Keratinocyte (primary cell): ENCODE measurements at regions not wholly inside any gene's neighbourhood (a gene's known extent, or its start where the extent isn't known, plus 50 kb on each side); places are given as distances from the start of the nearest gene placed in this dataset.

Experiments used
- DNase-seq: peaks from one replicate; pipeline ENCODE4 v3.0.0-alpha.2; 2011; ENCODE audit warnings: low read depth, missing footprints, low spot score
- FAIRE-seq: peaks from 2 replicates; lab custom pipeline; 2011; peaks lifted over from hg19 to GRCh38; lab: Jason Lieb, UNC
- H2AFZ ChIP-seq: 2 replicates; pipeline ENCODE4 v1.6.0; 2012; ENCODE audit warnings: low read length, control low read depth, inconsistent platforms; ENCODE audit not compliant: control insufficient read depth
- H3K27ac ChIP-seq: 2 replicates; pipeline ENCODE4 v1.5.1; 2011; ENCODE audit warnings: low read length; ENCODE audit not compliant: control insufficient read depth, insufficient read depth
- H3K27me3 ChIP-seq: 3 replicates; pipeline ENCODE4 v1.6.0; 2011; ENCODE audit warnings: low read length; ENCODE audit not compliant: control insufficient read depth, insufficient read depth; ENCODE audit errors: extremely low read depth
- H3K36me3 ChIP-seq, 2 experiments: 2 replicates in 1 of 2; 3 replicates in 1 of 2; pipeline ENCODE4 v1.5.1; 2011; ENCODE audit warnings: low read length in 2 of 2, mild to moderate bottlenecking in 1 of 2; ENCODE audit not compliant: control insufficient read depth in 2 of 2, insufficient read depth in 2 of 2; ENCODE audit errors: extremely low read depth in 1 of 2
- H3K4me1 ChIP-seq: 3 replicates; pipeline ENCODE4 v1.5.1; 2011; ENCODE audit warnings: low read length; ENCODE audit not compliant: control insufficient read depth, insufficient read depth; ENCODE audit errors: extremely low read depth
- H3K4me2 ChIP-seq: 3 replicates; pipeline ENCODE4 v1.6.0; 2011; ENCODE audit warnings: low read depth, low read length; ENCODE audit not compliant: control insufficient read depth, insufficient read depth; ENCODE audit errors: extremely low read depth
- H3K4me3 ChIP-seq, 3 experiments: fragments of 200-600 bp in 1 of 3; sonication (generic) in 1 of 3; 2 replicates in 2 of 3; 3 replicates in 1 of 3; pipeline ENCODE4 v1.5.1; 2011 to 2016; ENCODE audit warnings: low read length in 3 of 3, mild to moderate bottlenecking in 3 of 3, control low read depth in 2 of 3, inconsistent platforms in 1 of 3, low read depth in 1 of 3, mixed read lengths in 1 of 3, mixed run types in 1 of 3, moderate library complexity in 1 of 3; ENCODE audit not compliant: control insufficient read depth in 2 of 3, insufficient read depth in 2 of 3; ENCODE audit errors: extremely low read depth in 1 of 3
- H3K79me2 ChIP-seq: 2 replicates; pipeline ENCODE4 v1.6.0; 2012; ENCODE audit warnings: low read length; ENCODE audit not compliant: control insufficient read depth, insufficient read depth
- H3K9ac ChIP-seq: 3 replicates; pipeline ENCODE4 v1.6.0; 2011; ENCODE audit warnings: low read length; ENCODE audit not compliant: control insufficient read depth, insufficient read depth; ENCODE audit errors: extremely low read depth
- H3K9me1 ChIP-seq: 3 replicates; pipeline ENCODE4 v1.6.0; 2011; ENCODE audit warnings: low read length; ENCODE audit not compliant: control insufficient read depth, insufficient read depth; ENCODE audit errors: extremely low read depth
- H3K9me3 ChIP-seq: 2 replicates; pipeline ENCODE4 v1.5.1; 2012; ENCODE audit warnings: low read depth, low read length; ENCODE audit not compliant: control insufficient read depth
- H4K20me1 ChIP-seq: 3 replicates; pipeline ENCODE4 v1.6.0; 2011; ENCODE audit warnings: low read length; ENCODE audit not compliant: control insufficient read depth, insufficient read depth; ENCODE audit errors: extremely low read depth
- CTCF ChIP-seq, 3 experiments: IDR thresholded peaks in 1 of 3; conservative IDR thresholded peaks in 1 of 3; optimal IDR thresholded peaks in 1 of 3; 2 replicates in 2 of 3; 3 replicates in 1 of 3; pipeline versions ENCODE3 to v1.5.1; 2011; ENCODE audit warnings: low read length in 3 of 3, mild to moderate bottlenecking in 3 of 3, moderate library complexity in 2 of 3, control low read depth in 1 of 3, inconsistent platforms in 1 of 3; ENCODE audit not compliant: insufficient read depth in 2 of 3; ENCODE audit errors: extremely low read depth in 1 of 3
- EZH2 ChIP-seq: IDR thresholded peaks from one replicate; pipeline ENCODE4 v1.6.1; 2012; ENCODE audit warnings: inconsistent platforms, mild to moderate bottlenecking, low read length, moderate library complexity
- dilution Hi-C: fragments of 300-500 bp; cut with MboI; formaldehyde crosslinking; loops from one replicate; pipeline ENCODE4 v1.7.0; 2020; ENCODE audit warnings: low sequenced_read_pairs; ENCODE audit not compliant: extremely low pct_ligation_motif_present

GRCh38 chr7:13774976-13775375, 214.5 kb downstream of the ETV1 start:
- dilution Hi-C loops: no loop called here
- H2AFZ ChIP-seq: no peak overlapping the region
- DNase-seq: no peak
- no peaks in the 10 kb centered on the region for H3K79me2 ChIP-seq
- H3K9me3 ChIP-seq: no peaks in the 10 kb centered on the region
- no peak overlapping the region for H3K4me3 ChIP-seq
- H3K4me2 ChIP-seq: no peak overlapping the region
- H3K4me1 ChIP-seq: peaks cover 12% of the 10 kb centered on the region
- H3K27me3 ChIP-seq: no peaks in the 10 kb centered on the region
- no peak for FAIRE-seq
- H3K36me3 ChIP-seq: no peaks in the 10 kb centered on the region
- no peaks in the 10 kb centered on the region for H4K20me1 ChIP-seq
- TF ChIP-seq EZH2: no peak
- no peak for TF ChIP-seq CTCF (optimal IDR thresholded peaks at IDR 0.05 in 1 of 3, IDR thresholded peaks at IDR 0.05 in 1 of 3, conservative IDR thresholded peaks at IDR 0.05 in 1 of 3; ENCODE audit: extremely low read depth in 1 of 3, insufficient read depth in 2 of 3, low read length in 3 of 3)
- no peaks in the 10 kb centered on the region for H3K9me1 ChIP-seq
- H3K27ac ChIP-seq: no peak overlapping the region
- no peak overlapping the region for H3K9ac ChIP-seq

DNA sequence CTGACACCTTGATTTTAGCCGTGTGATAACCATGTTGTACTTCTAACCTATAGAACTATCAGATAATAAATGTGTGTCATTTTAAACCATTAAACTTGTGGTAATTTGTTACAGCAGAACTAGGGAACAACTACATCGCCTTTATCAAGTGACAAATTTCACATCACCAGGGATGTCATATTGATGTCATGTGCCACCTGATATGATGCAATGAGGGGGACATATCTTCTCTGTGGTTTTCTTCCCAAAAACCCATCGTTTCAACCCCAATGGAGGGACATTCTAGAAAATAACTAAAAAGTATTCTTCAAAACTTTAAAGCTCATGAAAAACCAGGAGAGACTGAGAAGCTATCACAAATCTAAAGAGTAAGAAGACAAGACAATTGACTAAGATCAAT, 212.2 kb downstream of the ETV1 start:
- no peak overlapping the region for H2AFZ ChIP-seq
- no peaks in the 10 kb centered on the region for H4K20me1 ChIP-seq
- H3K27me3 ChIP-seq: no peaks in the 10 kb centered on the region
- FAIRE-seq: no peak
- H3K79me2 ChIP-seq: no peaks in the 10 kb centered on the region
- no peaks in the 10 kb centered on the region for H3K36me3 ChIP-seq
- H3K4me1 ChIP-seq: peaks cover 12% of the 10 kb centered on the region
- H3K4me3 ChIP-seq: no peak overlapping the region
- no peak for TF ChIP-seq EZH2
- no peak for TF ChIP-seq CTCF (optimal IDR thresholded peaks at IDR 0.05 in 1 of 3, IDR thresholded peaks at IDR 0.05 in 1 of 3, conservative IDR thresholded peaks at IDR 0.05 in 1 of 3; ENCODE audit: extremely low read depth in 1 of 3, insufficient read depth in 2 of 3, low read length in 3 of 3)
- no peak for DNase-seq
- no peak overlapping the region for H3K4me2 ChIP-seq
- H3K9me3 ChIP-seq: no peaks in the 10 kb centered on the region
- H3K9ac ChIP-seq: no peak overlapping the region
- H3K9me1 ChIP-seq: no peaks in the 10 kb centered on the region
- dilution Hi-C loops: no loop called here
- no peak overlapping the region for H3K27ac ChIP-seq
